ENCODE measurements at regions not wholly inside any gene's neighbourhood (a gene's known extent, or its start where the extent isn't known, plus 50 kb on each side); places are given as distances from the start of the nearest gene placed in this dataset.
A peak's percentile ranks its signal among the peaks of the same experiment; 100 is the strongest.

GRCh38 chr12:13436696-13437391 lies 240.3 kb downstream of the EMP1 start:
- H3K4me1 ChIP-seq (ENCODE audit: control insufficient read depth in 1 of 2, insufficient read depth in 2 of 2, low read length in 2 of 2) = peaks cover 4 to 23% of the 10 kb centered on the region in 2 experiments; a peak in 2 of 4 replicates
- DNase-seq (ENCODE audit: low read depth, low spot score) (no peak), ATAC-seq (no peak)
- ChIA-PET RAD21 (ENCODE audit: low non-redundant PET in 1 of 2, low total read pairs in 2 of 2, uncharacterized antibody in 2 of 2, unreplicated experiment in 2 of 2) (interaction anchor here (0.6 kb wide), 4 partner anchors 143 to 388 kb away, joined by 3 to 9 read pairs (median 7); no protein-coding TSS in a partner anchor), CTCF (interaction anchor here (0.6 to 1.0 kb wide), 4 partner anchors 21 to 297 kb away, joined by 3 to 6 read pairs (median 4); no protein-coding TSS in a partner anchor), POLR2A (interaction anchor here (0.6 kb wide), 1 partner anchor 362 kb away, joined by 4 read pairs; no protein-coding TSS in a partner anchor)
- H4K20me1 ChIP-seq (ENCODE audit: insufficient read depth) = no peaks in the 10 kb centered on the region
- no peaks in the 10 kb centered on the region for H3K9me3 ChIP-seq (ENCODE audit: control insufficient read depth in 1 of 2, insufficient read depth in 1 of 2, low read depth in 1 of 2, low read length in 2 of 2)
- no peak overlapping the region for H3K4me2 ChIP-seq (ENCODE audit: low read length)
- no peak overlapping the region for H3K27ac ChIP-seq (ENCODE audit: low read depth, low read length)
- no peak overlapping the region for H3K9ac ChIP-seq (ENCODE audit: low read length)
- BruUV-seq (replicated peaks) = no TSS peak
- no peaks in the 10 kb centered on the region for H3K36me3 ChIP-seq (ENCODE audit: control insufficient read depth in 1 of 2, insufficient read depth in 2 of 2, low read length in 2 of 2)
- no peak overlapping the region for H3K4me3 ChIP-seq (replicated peaks in 1 of 2; ENCODE audit: low read depth in 1 of 2, low read length in 2 of 2)
- no peaks in the 10 kb centered on the region for H3K9me2 ChIP-seq (ENCODE audit: insufficient read depth)
- H3K79me2 ChIP-seq (ENCODE audit: insufficient read depth, low read length) = no peaks in the 10 kb centered on the region
- no peak overlapping the region for H2AFZ ChIP-seq (ENCODE audit: low read depth, low read length, poor library complexity, severe bottlenecking)
- intact Hi-C loops (cut with micrococcal nuclease) = loop anchor here (10.0 kb wide), 1 partner anchor 142 kb away; no protein-coding TSS in a partner anchor
- H3K27me3 ChIP-seq (ENCODE audit: insufficient read depth, low read length) = no peaks in the 10 kb centered on the region
- TF ChIP-seq CEBPB (IDR thresholded peaks at IDR 0.05; ENCODE audit: low read depth) (peak; percentile 60), EZH2phosphoT487 (IDR thresholded peaks at IDR 0.05; ENCODE audit: borderline replicate concordance) (no peak)

- POLR2A ChIA-PET = no interaction called here
- peaks cover 4 to 23% of the 10 kb centered on the region in 2 experiments; a peak in 2 of 4 replicates for H3K4me1 ChIP-seq (ENCODE audit: control insufficient read depth in 1 of 2, insufficient read depth in 2 of 2, low read length in 2 of 2)
- no peaks in the 10 kb centered on the region for H3K79me2 ChIP-seq (ENCODE audit: insufficient read depth, low read length)
- CTCF ChIA-PET = interaction anchor here (0.9 to 1.3 kb wide), 2 partner anchors 74 to 157 kb away, joined by 3 to 7 read pairs; no protein-coding TSS in a partner anchor
- no peak overlapping the region for H3K9ac ChIP-seq (ENCODE audit: low read length)
- no peaks in the 10 kb centered on the region for H3K27me3 ChIP-seq (ENCODE audit: insufficient read depth, low read length)
- no peak overlapping the region for H3K4me3 ChIP-seq (replicated peaks in 1 of 2; ENCODE audit: low read depth in 1 of 2, low read length in 2 of 2)
- H3K27ac ChIP-seq (ENCODE audit: low read depth, low read length) = no peak overlapping the region
- intact Hi-C loops (cut with micrococcal nuclease) = loop anchor here (10.0 kb wide), 1 partner anchor 141 kb away; no protein-coding TSS in a partner anchor
- no peaks in the 10 kb centered on the region for H3K9me3 ChIP-seq (ENCODE audit: control insufficient read depth in 1 of 2, insufficient read depth in 1 of 2, low read depth in 1 of 2, low read length in 2 of 2)
- no peaks in the 10 kb centered on the region for H3K36me3 ChIP-seq (ENCODE audit: control insufficient read depth in 1 of 2, insufficient read depth in 2 of 2, low read length in 2 of 2)
- ATAC-seq = no peak
- RAD21 ChIA-PET (ENCODE audit: low non-redundant PET in 1 of 2, low total read pairs in 2 of 2, uncharacterized antibody in 2 of 2, unreplicated experiment in 2 of 2) = no interaction called here
- no TSS peak for BruUV-seq (replicated peaks)
- no peaks in the 10 kb centered on the region for H4K20me1 ChIP-seq (ENCODE audit: insufficient read depth)
- H3K4me2 ChIP-seq (ENCODE audit: low read length) = no peak overlapping the region
- H2AFZ ChIP-seq (ENCODE audit: low read depth, low read length, poor library complexity, severe bottlenecking) = no peak overlapping the region
- no peaks in the 10 kb centered on the region for H3K9me2 ChIP-seq (ENCODE audit: insufficient read depth)
- no peak for DNase-seq (ENCODE audit: low read depth, low spot score)
- TF ChIP-seq POLR2A (IDR thresholded peaks at IDR 0.05; ENCODE audit: borderline replicate concordance, extremely low read depth, insufficient read depth, insufficient read length) = no peak
- no peak for TF ChIP-seq FOSL1 (IDR thresholded peaks at IDR 0.05; ENCODE audit: low read depth)
- no peak for TF ChIP-seq JUND (IDR thresholded peaks at IDR 0.05)
- TF ChIP-seq EZH2phosphoT487 (IDR thresholded peaks at IDR 0.05; ENCODE audit: borderline replicate concordance) = no peak
- no peak for TF ChIP-seq CBX3 (IDR thresholded peaks at IDR 0.05; ENCODE audit: low read depth)
- TF ChIP-seq ZNF274 (IDR thresholded peaks at IDR 0.05; ENCODE audit: low read depth, low read length) = no peak
- no peak for TF ChIP-seq CEBPB (IDR thresholded peaks at IDR 0.05; ENCODE audit: low read depth)
- TF ChIP-seq SP1 (IDR thresholded peaks at IDR 0.05; ENCODE audit: low read depth) = no peak
- no peak for TF ChIP-seq POLR2AphosphoS5 (IDR thresholded peaks at IDR 0.05; ENCODE audit: low read depth, low read length)
- TF ChIP-seq ZFX (IDR thresholded peaks at IDR 0.05) = no peak
- TF ChIP-seq TCF7L2 (IDR thresholded peaks at IDR 0.05; ENCODE audit: borderline replicate concordance, extremely low read depth, insufficient read depth, insufficient read length) = no peak
- TF ChIP-seq REST (IDR thresholded peaks at IDR 0.05; ENCODE audit: low read depth) = no peak
- no peak for TF ChIP-seq ELF1 (IDR thresholded peaks at IDR 0.05; ENCODE audit: borderline replicate concordance, low read depth)
- no peak for TF ChIP-seq EGR1 (IDR thresholded peaks at IDR 0.05; ENCODE audit: low read depth)
- TF ChIP-seq RAD21 (IDR thresholded peaks at IDR 0.05; ENCODE audit: low read depth) = no peak
These were observed 239.7 kb downstream of the EMP1 start for GRCh38 chr12:13436182-13436581.

Data from HCT116 (cell line).